ENCODE measurements at regions not wholly inside any gene's neighbourhood (a gene's known extent, or its start where the extent isn't known, plus 50 kb on each side); places are given as distances from the start of the nearest gene placed in this dataset.

DNA sequence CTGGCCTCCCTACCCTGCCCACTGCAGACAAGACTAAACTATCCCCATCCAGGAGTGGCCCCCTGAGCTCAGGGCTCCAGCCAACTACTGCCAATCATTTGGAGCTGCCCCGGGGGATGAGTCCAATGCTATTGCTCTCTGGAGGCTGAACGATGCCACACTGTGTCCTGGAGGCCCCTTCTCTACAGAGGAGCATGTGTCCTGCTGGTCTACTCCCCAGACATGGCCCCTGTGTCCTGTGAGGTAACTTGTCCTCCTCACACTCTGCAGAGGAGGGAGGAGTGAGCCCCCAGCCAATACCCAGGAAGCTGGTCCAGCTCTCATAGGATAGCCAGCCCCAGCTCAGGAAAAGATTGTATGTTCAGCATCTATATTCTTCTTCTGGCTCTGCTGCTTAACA, 159.1 kb upstream of the GPR12 start:
- intact Hi-C loops (cut with DNase I; ENCODE audit: low total_unique reads): no loop called here
- H3K4me3 ChIP-seq: no peak overlapping the region
- no peak overlapping the region for H3K27ac ChIP-seq
- H3K9me3 ChIP-seq: no peaks in the 10 kb centered on the region
- DNase-seq: no peak
- TF ChIP-seq POLR2A (IDR thresholded peaks at IDR 0.05) (no peak), POLR2AphosphoS5 (IDR thresholded peaks at IDR 0.05) (no peak)
- TF ChIP-seq, protein P1, sequence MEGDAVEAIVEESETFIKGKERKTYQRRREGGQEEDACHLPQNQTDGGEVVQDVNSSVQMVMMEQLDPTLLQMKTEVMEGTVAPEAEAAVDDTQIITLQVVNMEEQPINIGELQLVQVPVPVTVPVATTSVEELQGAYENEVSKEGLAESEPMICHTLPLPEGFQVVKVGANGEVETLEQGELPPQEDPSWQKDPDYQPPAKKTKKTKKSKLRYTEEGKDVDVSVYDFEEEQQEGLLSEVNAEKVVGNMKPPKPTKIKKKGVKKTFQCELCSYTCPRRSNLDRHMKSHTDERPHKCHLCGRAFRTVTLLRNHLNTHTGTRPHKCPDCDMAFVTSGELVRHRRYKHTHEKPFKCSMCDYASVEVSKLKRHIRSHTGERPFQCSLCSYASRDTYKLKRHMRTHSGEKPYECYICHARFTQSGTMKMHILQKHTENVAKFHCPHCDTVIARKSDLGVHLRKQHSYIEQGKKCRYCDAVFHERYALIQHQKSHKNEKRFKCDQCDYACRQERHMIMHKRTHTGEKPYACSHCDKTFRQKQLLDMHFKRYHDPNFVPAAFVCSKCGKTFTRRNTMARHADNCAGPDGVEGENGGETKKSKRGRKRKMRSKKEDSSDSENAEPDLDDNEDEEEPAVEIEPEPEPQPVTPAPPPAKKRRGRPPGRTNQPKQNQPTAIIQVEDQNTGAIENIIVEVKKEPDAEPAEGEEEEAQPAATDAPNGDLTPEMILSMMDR (IDR thresholded peaks at IDR 0.05 in 8 of 11, conservative IDR thresholded peaks at IDR 0.05 in 3 of 11): no peak
- H3K36me3 ChIP-seq: no peaks in the 10 kb centered on the region
- H3K27me3 ChIP-seq (replicated peaks in 1 of 7): peaks cover 0 to 41% (median 0%) of the 10 kb centered on the region in 7 donors
- WGBS, 5 donors: 69 to 100% (median 84%) methylated on average over 2 of the region's 2 CpGs
- H3K4me1 ChIP-seq: peaks cover 0 to under 1% (median 0%) of the 10 kb centered on the region in 6 donors

DNA sequence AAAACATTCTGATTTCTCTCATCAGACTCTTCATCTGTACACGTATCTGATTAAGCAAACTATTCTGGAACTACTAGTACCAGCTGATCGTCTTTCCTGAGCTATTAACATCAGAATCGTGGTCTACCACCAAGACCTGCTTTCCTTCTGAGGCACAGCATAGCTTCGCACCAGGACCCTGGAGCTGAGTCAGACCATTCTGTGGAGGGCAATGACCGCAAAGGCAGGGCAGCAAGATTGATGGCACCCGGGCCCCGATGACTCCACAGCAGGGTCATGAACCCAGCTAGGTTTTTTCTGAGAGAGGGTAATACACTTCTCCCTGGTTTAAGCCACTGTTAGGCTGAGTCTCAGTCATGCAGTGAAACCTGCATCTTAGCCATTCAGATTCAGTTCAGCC, 158.7 kb upstream of the GPR12 start:
- H3K27ac ChIP-seq: no peak overlapping the region
- intact Hi-C loops (cut with DNase I; ENCODE audit: low total_unique reads): no loop called here
- H3K4me1 ChIP-seq: peaks cover 0 to 4% (median 0%) of the 10 kb centered on the region in 6 donors
- H3K27me3 ChIP-seq (replicated peaks in 1 of 7): peaks cover 0 to 39% (median 0%) of the 10 kb centered on the region in 7 donors
- TF ChIP-seq POLR2AphosphoS5 (IDR thresholded peaks at IDR 0.05) (no peak), POLR2A (IDR thresholded peaks at IDR 0.05) (no peak)
- TF ChIP-seq, protein P1 (IDR thresholded peaks at IDR 0.05 in 8 of 11, conservative IDR thresholded peaks at IDR 0.05 in 3 of 11): no peak
- no peaks in the 10 kb centered on the region for H3K9me3 ChIP-seq
- H3K36me3 ChIP-seq: no peaks in the 10 kb centered on the region
- no peak overlapping the region for H3K4me3 ChIP-seq
- DNase-seq: no peak
- WGBS, 5 donors: 67 to 85% (median 78%) methylated on average over 7 of the region's 7 CpGs

DNA sequence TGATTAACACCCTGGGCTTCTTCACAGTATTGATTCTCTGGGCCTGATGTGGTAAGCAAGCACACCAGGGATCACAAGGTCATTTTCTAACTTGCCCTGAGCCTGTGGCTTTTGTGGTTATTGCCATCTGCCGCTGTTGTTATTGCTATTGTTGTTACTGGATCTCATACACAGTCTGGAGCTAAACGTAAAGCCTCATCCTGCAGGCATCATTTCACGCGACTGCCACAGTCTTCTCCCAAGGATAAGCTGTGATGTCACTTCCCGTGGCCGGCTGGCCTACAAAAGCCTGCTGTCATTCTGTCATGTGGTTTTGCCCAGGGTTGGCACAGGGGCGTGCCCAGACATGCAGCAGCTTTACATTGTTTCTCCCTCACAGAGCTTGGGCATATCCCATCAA, 154.0 kb upstream of the GPR12 start:
- intact Hi-C loops (cut with DNase I; ENCODE audit: low total_unique reads): no loop called here
- TF ChIP-seq POLR2A (IDR thresholded peaks at IDR 0.05) (no peak), POLR2AphosphoS5 (IDR thresholded peaks at IDR 0.05) (no peak)
- TF ChIP-seq, protein P1 (IDR thresholded peaks at IDR 0.05 in 8 of 11, conservative IDR thresholded peaks at IDR 0.05 in 3 of 11): no peak
- Histone ChIP-seq H3K27ac (no peak overlapping the region), H3K27me3 (replicated peaks in 1 of 7) (peaks cover 0 to 17% (median 0%) of the 10 kb centered on the region in 7 donors), H3K4me1 (peaks cover 0 to 4% (median 0%) of the 10 kb centered on the region in 6 donors), H3K36me3 (no peaks in the 10 kb centered on the region), H3K9me3 (no peaks in the 10 kb centered on the region), H3K4me3 (no peak overlapping the region)
- DNase-seq: no peak
- 12 to 30% (median 22%) methylated on average over 7 of the region's 7 CpGs for WGBS, 5 donors

DNA sequence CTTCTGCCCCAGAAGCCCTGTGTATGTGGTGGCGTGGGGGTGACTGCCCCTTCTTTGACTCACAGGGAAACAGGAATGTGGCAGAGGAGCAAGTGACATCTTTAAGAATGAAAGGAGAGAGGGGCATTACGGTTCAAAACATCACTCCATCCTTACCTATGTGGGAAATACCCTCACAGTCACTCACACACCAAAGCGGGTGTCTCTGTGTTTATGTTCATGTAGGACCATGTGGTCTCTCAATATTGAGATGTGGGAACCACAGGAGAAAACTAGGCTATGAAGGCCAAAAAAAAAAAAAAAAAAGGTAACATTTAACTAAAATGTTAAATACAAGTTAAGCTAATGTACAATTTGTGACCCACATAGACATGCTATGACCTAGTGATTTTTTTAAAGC, 153.6 kb upstream of the GPR12 start:
- intact Hi-C loops (cut with DNase I; ENCODE audit: low total_unique reads): no loop called here
- Histone ChIP-seq H3K27ac (no peak overlapping the region), H3K9me3 (no peaks in the 10 kb centered on the region), H3K27me3 (replicated peaks in 1 of 7) (peaks cover 0 to 19% (median 0%) of the 10 kb centered on the region in 7 donors), H3K4me3 (no peak overlapping the region), H3K4me1 (peaks cover 0 to 4% (median 0%) of the 10 kb centered on the region in 6 donors), H3K36me3 (no peaks in the 10 kb centered on the region)
- no peak for DNase-seq
- whole genome bisulfite sequencing, 5 donors: 75 to 91% (median 82%) methylated on average over 3 of the region's 3 CpGs
- TF ChIP-seq, protein P1 (IDR thresholded peaks at IDR 0.05 in 8 of 11, conservative IDR thresholded peaks at IDR 0.05 in 3 of 11): no peak
- TF ChIP-seq POLR2A (IDR thresholded peaks at IDR 0.05) (no peak), POLR2AphosphoS5 (IDR thresholded peaks at IDR 0.05) (no peak)
